ENCODE measurements at regions not wholly inside any gene's neighbourhood (a gene's known extent, or its start where the extent isn't known, plus 50 kb on each side); places are given as distances from the start of the nearest gene placed in this dataset.

DNA sequence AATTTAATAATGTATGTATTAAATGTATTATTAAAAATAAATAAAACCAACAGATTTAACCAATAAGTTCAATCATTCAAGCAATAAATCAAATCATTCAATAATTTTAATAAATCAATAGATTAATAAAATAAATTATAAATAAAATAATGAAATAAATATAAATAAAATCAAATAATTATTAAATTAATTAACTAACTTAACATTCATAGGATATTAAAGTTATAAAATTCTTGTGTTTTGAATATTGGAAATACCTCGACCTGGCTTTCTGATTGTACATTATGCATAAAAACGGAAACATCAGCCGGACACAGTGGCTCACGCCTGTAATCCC, 182.2 kb downstream of the BANP start:
- no peak overlapping the region for H3K27ac ChIP-seq (ENCODE audit: low read depth, low read length)
- H3K36me3 ChIP-seq (ENCODE audit: control insufficient read depth in 2 of 4, insufficient read depth in 4 of 4, low read length in 3 of 4) = no peaks in the 10 kb centered on the region; a peak in 1 of 8 replicates
- peaks cover 9 to 10% of the 10 kb centered on the region in 2 experiments; a peak in 2 of 4 replicates for H3K9me3 ChIP-seq (ENCODE audit: insufficient read depth in 2 of 2, low read depth in 1 of 2, low read length in 1 of 2)
- H2AK5ac ChIP-seq (ENCODE audit: low read depth, low read length) = no peak overlapping the region
- no peaks in the 10 kb centered on the region for H3K27me3 ChIP-seq (replicated peaks in 1 of 4; ENCODE audit: control insufficient read depth in 3 of 4, extremely low read depth in 1 of 4, insufficient read depth in 3 of 4, low read length in 3 of 4)
- DNase-seq (ENCODE audit: low read depth in 1 of 2, low spot score in 2 of 2) = no peak
- WGBS, 2 experiments (ENCODE audit: extremely low coverage in 1 of 2, insufficient coverage in 1 of 2, insufficient read length in 1 of 2, insufficient replicate concordance in 2 of 2, low coverage in 1 of 2, low lambda C conversion rate in 2 of 2, missing lambda C conversion rate in 1 of 2) = 91% methylated on average over 4 of the region's 4 CpGs; no CpG with 5 or more reads in 1 of the 2 experiments
- no peak overlapping the region for H3K4ac ChIP-seq (replicated peaks; ENCODE audit: insufficient read length, low read depth, low read length)
- H2BK20ac ChIP-seq (ENCODE audit: low read length) = no peak overlapping the region
- H4K20me1 ChIP-seq (replicated peaks in 1 of 2; ENCODE audit: control insufficient read depth in 1 of 2, insufficient read depth in 2 of 2, low read length in 2 of 2) = no peaks in the 10 kb centered on the region
- ChIA-PET POLR2A (ENCODE audit: partially characterized antibody) (no interaction called here), CTCF (ENCODE audit: partially characterized antibody) (interaction anchor here (0.9 kb wide), 1 partner anchor 73 kb away, joined by 3 read pairs; no protein-coding TSS in a partner anchor)
- no peak overlapping the region for H3K14ac ChIP-seq (ENCODE audit: insufficient read length)
- no peaks in the 10 kb centered on the region for H3K79me1 ChIP-seq (ENCODE audit: low read depth, low read length)
- H4K8ac ChIP-seq (ENCODE audit: extremely low read depth, insufficient read depth, low read length) = no peak overlapping the region
- H2BK12ac ChIP-seq (ENCODE audit: low read depth, low read length) = no peak overlapping the region
- FAIRE-seq = no peak
- H2BK15ac ChIP-seq (ENCODE audit: low read length) = no peak overlapping the region
- H3K4me3 ChIP-seq (ENCODE audit: extremely low read depth in 1 of 4, insufficient read depth in 2 of 4, low read depth in 3 of 4, low read length in 4 of 4) = no peak overlapping the region
- H2BK5ac ChIP-seq (ENCODE audit: low read depth, low read length) = no peak overlapping the region
- no peak overlapping the region for H3K18ac ChIP-seq (ENCODE audit: extremely low read depth, low read length)
- H3K23me2 ChIP-seq (ENCODE audit: low read depth, low read length) = no peaks in the 10 kb centered on the region
- no peak overlapping the region for H3K23ac ChIP-seq (ENCODE audit: insufficient read length)
- no peak overlapping the region for H3K4me2 ChIP-seq (ENCODE audit: insufficient read depth in 1 of 2, low read depth in 2 of 2, low read length in 2 of 2)
- no peak overlapping the region for H2AFZ ChIP-seq (ENCODE audit: low read length)
- H4K91ac ChIP-seq (replicated peaks; ENCODE audit: insufficient read length, low read length) = no peak overlapping the region
- H3K79me2 ChIP-seq (ENCODE audit: control insufficient read depth in 1 of 2, insufficient read depth in 2 of 2, low read length in 2 of 2) = no peaks in the 10 kb centered on the region
- TF ChIP-seq SUZ12 (IDR thresholded peaks at IDR 0.05; ENCODE audit: low read length) (no peak), EZH2 (IDR thresholded peaks at IDR 0.05; ENCODE audit: low read depth, low read length, severe bottlenecking) (no peak), EP300 (IDR thresholded peaks at IDR 0.05; ENCODE audit: borderline replicate concordance in 1 of 2, low read depth in 2 of 2, low read length in 2 of 2) (no peak), EGR1 (IDR thresholded peaks at IDR 0.05; ENCODE audit: borderline replicate concordance, low read depth, low read length) (no peak)
- no peak overlapping the region for H2BK120ac ChIP-seq (replicated peaks; ENCODE audit: low read depth, low read length)
- H3K56ac ChIP-seq (replicated peaks; ENCODE audit: insufficient read length, low read depth, low read length) = no peak overlapping the region
- H3K9ac ChIP-seq (replicated peaks in 1 of 4; ENCODE audit: extremely low read depth in 1 of 4, low read depth in 3 of 4, low read length in 3 of 4) = no peak overlapping the region
- H3K4me1 ChIP-seq (replicated peaks in 1 of 4; ENCODE audit: control insufficient read depth in 3 of 4, insufficient read depth in 4 of 4, low read length in 3 of 4) = no peaks in the 10 kb centered on the region
- no peak overlapping the region for H4K5ac ChIP-seq (ENCODE audit: insufficient read length, low read depth, low read length)

Measured in H1 (cell line).